ENCODE measurements at regions not wholly inside any gene's neighbourhood (a gene's known extent, or its start where the extent isn't known, plus 50 kb on each side); places are given as distances from the start of the nearest gene placed in this dataset.

DNA sequence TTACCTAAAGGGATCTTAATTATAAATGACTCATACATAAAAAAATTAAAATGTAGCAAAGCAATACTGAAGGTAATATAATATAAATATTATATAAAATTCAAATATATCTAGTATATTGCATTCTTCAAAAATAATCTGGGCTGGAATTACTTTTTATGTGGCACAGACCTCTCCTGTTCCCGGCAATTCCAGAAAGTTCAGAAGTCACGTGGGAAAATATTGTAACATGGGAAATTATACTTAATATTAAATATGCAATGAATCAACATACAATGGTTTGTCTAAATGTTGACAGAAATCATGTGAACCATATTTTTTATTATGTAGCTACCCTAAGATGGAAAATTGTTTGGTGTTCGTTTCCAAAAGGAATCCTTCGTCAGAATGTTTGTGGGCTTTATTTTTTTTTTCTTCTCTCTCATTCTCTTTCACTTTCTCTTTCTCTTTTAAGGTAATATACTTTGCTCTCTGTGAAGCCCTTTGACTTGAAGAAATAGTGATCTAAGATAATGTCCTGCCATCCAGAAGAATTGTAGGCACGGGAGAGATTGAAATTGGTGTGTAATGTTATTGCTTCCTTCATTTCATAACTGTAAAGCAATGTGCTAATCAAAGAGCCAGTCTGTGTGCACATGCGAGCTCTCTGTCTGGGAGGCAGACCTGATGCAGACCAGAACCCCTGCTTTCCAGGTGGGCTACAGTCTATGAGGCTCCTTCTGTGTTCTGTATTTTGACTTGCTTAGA, 559.4 kb downstream of the NR2F2 start:
- TF ChIP-seq, protein P1, sequence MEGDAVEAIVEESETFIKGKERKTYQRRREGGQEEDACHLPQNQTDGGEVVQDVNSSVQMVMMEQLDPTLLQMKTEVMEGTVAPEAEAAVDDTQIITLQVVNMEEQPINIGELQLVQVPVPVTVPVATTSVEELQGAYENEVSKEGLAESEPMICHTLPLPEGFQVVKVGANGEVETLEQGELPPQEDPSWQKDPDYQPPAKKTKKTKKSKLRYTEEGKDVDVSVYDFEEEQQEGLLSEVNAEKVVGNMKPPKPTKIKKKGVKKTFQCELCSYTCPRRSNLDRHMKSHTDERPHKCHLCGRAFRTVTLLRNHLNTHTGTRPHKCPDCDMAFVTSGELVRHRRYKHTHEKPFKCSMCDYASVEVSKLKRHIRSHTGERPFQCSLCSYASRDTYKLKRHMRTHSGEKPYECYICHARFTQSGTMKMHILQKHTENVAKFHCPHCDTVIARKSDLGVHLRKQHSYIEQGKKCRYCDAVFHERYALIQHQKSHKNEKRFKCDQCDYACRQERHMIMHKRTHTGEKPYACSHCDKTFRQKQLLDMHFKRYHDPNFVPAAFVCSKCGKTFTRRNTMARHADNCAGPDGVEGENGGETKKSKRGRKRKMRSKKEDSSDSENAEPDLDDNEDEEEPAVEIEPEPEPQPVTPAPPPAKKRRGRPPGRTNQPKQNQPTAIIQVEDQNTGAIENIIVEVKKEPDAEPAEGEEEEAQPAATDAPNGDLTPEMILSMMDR (IDR thresholded peaks at IDR 0.05) = no peak
- no peak for TF ChIP-seq POLR2A (IDR thresholded peaks at IDR 0.05)

All from heart left ventricle (tissue), 13 donors.